ENCODE measurements at regions not wholly inside any gene's neighbourhood (a gene's known extent, or its start where the extent isn't known, plus 50 kb on each side); places are given as distances from the start of the nearest gene placed in this dataset.
"Not testable (repeated sequence)": the region's sequence is repeated elsewhere in the genome, so short reads cannot be mapped to it uniquely, and the experiment has no call there.

- DNase-seq = no peak
These were observed 539.1 kb upstream of the BRINP3 start for GRCh38 chr1:191016765-191017164.

DNA sequence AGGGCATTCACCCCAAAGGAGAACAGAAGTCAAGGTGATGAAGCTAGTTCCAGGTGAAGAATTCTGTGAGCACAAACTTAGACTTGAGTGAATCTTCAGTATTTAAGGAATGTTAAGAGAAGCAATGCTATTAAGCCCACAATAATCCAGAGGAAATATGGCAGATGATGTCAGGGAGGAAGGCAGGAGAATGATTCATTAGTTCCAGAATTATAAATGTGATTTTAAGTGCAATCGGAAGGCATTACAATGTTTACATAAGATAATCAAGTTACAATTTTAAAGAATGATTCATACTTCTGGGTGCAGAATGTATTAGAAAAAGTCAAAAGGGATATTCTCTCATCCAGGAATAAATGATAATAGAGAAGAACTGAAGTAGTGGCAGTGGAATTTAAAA lies 545.2 kb upstream of the BRINP3 start:
- DNase-seq = no peak

DNA sequence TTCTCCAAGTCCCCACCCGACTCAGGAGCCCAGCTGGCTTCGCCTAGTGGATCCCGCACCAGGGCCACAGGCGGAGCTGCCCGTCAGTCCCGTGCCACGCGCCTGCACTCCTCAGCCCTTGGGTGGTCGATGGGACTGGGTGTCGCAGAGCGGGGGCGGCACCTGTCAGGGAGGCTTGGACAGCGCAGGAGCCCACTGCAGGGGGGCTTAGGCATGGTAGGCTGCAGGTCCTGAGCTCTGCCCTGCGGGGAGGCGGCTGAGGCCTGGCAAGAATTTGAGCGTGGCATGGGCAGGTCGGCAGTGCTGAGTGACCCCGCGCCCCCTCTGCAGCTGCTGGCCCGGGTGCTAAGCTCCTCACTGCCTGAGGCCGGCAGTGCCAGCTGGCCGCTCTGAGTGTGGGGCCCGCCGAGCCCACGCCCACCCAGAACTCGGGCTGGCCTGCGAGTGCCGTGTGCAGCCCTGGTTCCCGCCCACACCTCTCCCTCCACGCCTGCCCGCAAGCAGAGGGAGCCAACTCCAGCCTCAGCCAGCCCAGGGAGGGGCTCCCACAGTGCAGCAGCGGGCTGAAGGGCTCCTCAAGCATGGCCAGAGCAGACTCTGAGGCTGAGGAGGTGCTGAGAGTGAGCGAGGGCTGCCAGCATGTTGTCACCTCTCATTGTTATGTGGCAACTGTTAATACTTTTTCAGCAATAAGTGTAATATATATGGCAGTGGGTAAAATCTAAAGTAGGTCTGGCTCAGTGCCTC lies 548.4 kb upstream of the BRINP3 start:
- no peak for DNase-seq

GRCh38 chr1:191026828-191027227 lies 549.2 kb upstream of the BRINP3 start:
- DNase-seq = no peak

DNA sequence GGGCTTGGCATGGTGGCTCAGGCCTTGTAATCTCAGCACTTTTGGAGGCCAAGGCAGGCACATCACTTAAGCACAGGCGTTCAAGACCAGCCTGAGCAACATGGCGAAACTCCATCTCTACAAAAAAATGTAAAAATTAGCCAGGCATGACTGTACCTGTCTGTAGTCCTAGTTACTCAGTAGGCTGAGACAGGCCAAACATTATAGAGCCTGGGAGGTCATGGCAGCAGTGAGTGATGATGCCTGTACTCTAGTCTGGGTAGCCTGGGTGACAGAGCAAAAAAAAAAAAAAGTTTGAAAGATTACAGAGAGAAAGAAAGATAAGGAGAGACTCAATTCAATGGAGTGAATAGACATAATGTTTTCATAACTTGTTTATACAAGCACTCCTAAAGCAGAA lies 556.5 kb upstream of the BRINP3 start:
- no peak for DNase-seq

DNA sequence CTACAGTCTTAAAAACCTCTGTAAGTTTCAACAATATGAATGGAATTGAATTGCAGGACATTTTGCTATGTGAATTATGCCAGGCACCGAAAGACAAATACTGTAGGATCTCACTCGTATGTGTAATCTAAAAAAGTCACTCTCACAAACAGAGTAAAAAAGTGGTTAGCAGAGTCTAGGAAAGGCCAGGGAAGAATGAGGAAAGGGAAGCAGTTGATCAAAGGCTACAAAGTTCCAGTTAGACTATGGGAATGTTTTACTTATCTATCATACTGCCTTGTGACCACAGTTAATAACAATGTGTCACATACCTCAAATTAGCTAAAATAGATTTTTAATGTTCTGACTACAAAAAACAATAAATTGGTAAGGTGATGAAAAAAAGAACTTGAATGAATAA lies 565.4 kb upstream of the BRINP3 start:
- DNase-seq = no peak

DNA sequence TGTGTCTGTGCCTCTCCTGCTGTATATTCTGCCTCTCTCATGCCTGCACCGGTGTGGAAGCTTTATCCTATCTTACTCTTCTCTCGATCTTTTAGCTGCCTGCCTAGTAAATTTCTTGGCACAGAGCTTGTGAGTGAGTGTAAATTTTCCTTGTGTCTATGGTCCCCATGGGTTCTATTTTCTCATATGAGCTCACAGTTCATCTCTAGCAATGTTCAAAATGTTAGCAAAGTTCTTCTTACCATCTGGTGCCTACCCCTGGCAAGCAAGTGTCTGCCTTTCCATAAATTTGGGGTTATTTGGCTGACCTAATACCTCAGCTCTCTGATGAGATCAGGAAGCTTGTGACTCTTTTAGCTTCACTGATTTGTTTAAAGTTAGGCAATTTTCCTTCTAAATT lies 572.1 kb upstream of the BRINP3 start:
- no peak for DNase-seq

GRCh38 chr1:191052888-191053287 lies 575.2 kb upstream of the BRINP3 start:
- no peak for DNase-seq

DNA sequence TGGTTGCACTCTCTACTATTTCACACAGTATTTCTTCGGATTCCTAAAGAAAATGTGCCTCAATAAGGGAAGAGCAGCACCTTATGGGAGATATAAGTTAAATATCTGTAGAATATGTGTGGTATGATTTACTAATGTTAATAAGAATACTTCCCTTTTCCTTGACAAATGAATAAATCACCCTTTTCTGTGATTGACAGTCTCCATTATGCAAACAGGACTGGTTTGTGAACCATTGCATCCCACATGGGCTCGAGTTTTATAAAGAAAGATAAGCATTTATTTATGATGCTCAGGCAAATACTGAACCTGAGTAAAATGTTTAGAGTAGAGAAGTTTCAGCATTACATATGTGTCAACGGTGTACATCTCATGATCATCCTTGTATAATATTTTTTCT lies 587.7 kb upstream of the BRINP3 start:
- no peak for DNase-seq

GRCh38 chr1:191065771-191066170 lies 588.1 kb upstream of the BRINP3 start:
- DNase-seq = no peak

GRCh38 chr1:191074881-191075280 lies 597.2 kb upstream of the BRINP3 start:
- no peak for DNase-seq

- DNase-seq = not testable (repeated sequence)
These were observed 605.4 kb upstream of the BRINP3 start for GRCh38 chr1:191083090-191083489.

- DNase-seq = no peak
These were observed 607.5 kb upstream of the BRINP3 start for GRCh38 chr1:191085121-191085520.

DNA sequence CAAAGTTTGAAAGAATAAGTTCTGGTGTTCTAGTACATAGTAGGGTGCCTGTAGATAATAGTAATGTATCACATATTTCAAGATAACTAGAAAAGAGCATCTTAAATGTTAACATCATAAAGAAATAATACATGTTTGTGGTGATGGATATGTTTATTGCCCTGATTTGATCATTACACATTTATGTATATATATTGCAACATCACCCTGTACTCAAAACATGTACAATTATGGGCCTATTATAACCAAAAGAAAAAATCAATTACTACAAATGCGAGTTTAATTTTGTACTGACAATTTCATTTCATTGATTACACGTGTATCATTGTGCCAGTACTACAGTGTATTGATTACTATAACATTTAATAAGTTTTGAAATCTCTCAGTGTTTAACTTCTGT lies 609.2 kb upstream of the BRINP3 start:
- no peak for DNase-seq

DNA sequence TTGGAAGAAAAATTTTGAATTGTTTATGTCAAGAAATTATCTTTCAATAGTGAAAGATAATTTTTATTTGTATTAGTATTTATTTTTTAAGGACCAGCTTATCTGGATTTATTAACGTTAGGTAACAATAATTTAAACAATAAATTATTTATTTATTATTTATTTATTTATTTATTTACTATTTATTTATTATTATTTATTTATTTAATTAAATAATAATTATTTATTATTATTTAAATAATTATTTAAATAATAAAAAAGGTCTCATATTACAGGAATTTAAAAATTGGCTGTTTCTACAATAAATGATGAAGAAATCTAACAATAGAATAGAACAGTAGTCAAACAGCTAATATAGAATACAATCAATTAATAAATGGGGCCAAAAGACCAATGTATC lies 618.7 kb upstream of the BRINP3 start:
- DNase-seq = no peak

GRCh38 chr1:191099696-191100095 lies 622.0 kb upstream of the BRINP3 start:
- no peak for DNase-seq

GRCh38 chr1:191101960-191102359 lies 624.3 kb upstream of the BRINP3 start:
- no peak for DNase-seq

- DNase-seq = no peak
These were observed 648.3 kb upstream of the BRINP3 start for GRCh38 chr1:191125950-191126349.

GRCh38 chr1:191134796-191135195 lies 657.1 kb upstream of the BRINP3 start:
- DNase-seq = no peak

GRCh38 chr1:191140038-191140437 lies 662.4 kb upstream of the BRINP3 start:
- no peak for DNase-seq

GRCh38 chr1:191142748-191143147 lies 665.1 kb upstream of the BRINP3 start:
- DNase-seq = no peak

DNA sequence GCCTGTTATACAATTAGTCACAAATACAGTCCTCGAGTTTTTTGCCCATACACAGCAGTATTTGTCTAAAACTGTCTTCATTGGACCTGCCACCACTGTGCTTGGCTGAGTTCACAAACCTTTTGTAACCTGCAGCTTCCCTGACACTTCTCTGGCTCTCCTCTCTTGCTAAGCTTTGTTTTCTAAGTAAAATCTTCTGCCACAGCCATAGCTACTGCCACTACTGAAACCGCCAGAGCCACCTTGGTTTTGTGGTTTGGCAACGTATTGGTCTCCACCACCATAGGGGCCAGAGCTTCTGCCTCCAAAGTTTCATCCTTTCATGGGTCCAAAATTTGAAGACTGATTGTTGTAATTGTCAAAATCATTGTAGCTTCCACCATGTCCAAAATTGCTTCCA lies 668.2 kb upstream of the BRINP3 start:
- DNase-seq = no peak

GRCh38 chr1:191151321-191151807 lies 673.7 kb upstream of the BRINP3 start:
- no peak for DNase-seq

DNA sequence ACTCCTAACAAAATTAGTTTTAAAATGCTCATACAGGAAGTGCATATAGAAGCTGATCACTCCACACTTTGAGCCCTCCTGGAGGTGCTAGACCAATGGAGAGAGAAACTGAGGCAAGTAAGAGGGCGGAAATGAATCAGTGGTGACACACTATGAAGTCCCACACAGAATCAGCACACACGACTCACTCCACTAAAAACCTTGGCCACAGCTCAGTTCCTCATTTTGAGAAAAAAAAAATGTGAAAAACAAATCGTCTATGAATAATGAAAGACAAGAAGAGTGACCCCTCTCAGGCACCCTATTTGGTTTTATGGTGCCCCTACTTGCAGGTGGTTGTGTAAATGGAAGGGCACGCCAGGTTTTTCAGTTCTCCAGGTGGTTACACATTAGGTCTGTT lies 675.1 kb upstream of the BRINP3 start:
- DNase-seq = no peak

DNA sequence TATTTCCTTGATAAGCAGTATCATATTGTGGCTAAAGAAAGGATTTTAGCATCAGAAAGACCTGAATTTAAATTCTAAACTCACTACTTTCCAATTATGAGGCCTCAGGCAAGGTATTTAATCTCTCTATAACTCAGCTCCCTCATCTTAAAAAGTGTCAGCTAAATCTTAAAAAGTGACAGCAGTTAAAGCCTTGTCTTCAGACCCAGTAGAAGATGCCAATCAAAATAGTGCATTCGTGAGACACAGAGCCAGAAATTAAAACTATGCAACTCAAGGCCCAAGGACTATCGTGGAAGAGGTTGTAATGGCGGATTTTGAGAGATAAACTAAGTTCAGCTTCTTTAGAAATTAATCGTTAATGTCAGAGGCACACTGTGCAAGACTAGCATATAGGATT lies 677.5 kb upstream of the BRINP3 start:
- DNase-seq = no peak

All from occipital lobe (tissue), 1 donor.